ENCODE measurements at regions not wholly inside any gene's neighbourhood (a gene's known extent, or its start where the extent isn't known, plus 50 kb on each side); places are given as distances from the start of the nearest gene placed in this dataset.

GRCh38 chr2:15773204-15773603 lies 167.1 kb upstream of the MYCN start:
- no peak for TF ChIP-seq POLR2AphosphoS5 (IDR thresholded peaks at IDR 0.05)
- TF ChIP-seq CTCF (IDR thresholded peaks at IDR 0.05 in 8 of 11, conservative IDR thresholded peaks at IDR 0.05 in 3 of 11), result no peak
- TF ChIP-seq POLR2A (IDR thresholded peaks at IDR 0.05), result no peak
- 83 to 90% (median 87%) methylated on average over 8 of the region's 8 CpGs for WGBS, 5 donors
- Histone ChIP-seq H3K4me3 (no peak overlapping the region), H3K36me3 (no peaks in the 10 kb centered on the region), H3K4me1 (no peaks in the 10 kb centered on the region), H3K27ac (no peak overlapping the region), H3K27me3 (replicated peaks in 1 of 7) (no peaks in the 10 kb centered on the region), H3K9me3 (no peaks in the 10 kb centered on the region)
- no peak for DNase-seq
- intact Hi-C loops (cut with DNase I; ENCODE audit: low total_unique reads), result no loop called here

GRCh38 chr2:15773846-15774245 lies 166.5 kb upstream of the MYCN start:
- no peak overlapping the region for H3K27ac ChIP-seq
- no peak for DNase-seq
- WGBS, 5 donors, result 84 to 90% (median 87%) methylated on average over 5 of the region's 5 CpGs

GRCh38 chr2:15775753-15776628 lies 164.4 kb upstream of the MYCN start:
- Histone ChIP-seq H3K9me3 (no peaks in the 10 kb centered on the region), H3K27ac (no peak overlapping the region), H3K27me3 (replicated peaks in 1 of 7) (no peaks in the 10 kb centered on the region), H3K36me3 (no peaks in the 10 kb centered on the region), H3K4me3 (no peak overlapping the region), H3K4me1 (no peaks in the 10 kb centered on the region)
- intact Hi-C loops (cut with DNase I; ENCODE audit: low total_unique reads), result no loop called here
- WGBS, 5 donors, result 64 to 86% (median 74%) methylated on average over 4 of the region's 4 CpGs
- no peak for DNase-seq
- TF ChIP-seq CTCF (IDR thresholded peaks at IDR 0.05 in 8 of 11, conservative IDR thresholded peaks at IDR 0.05 in 3 of 11) (no peak), POLR2AphosphoS5 (IDR thresholded peaks at IDR 0.05) (no peak), POLR2A (IDR thresholded peaks at IDR 0.05) (no peak)

More at GRCh38 chr2:15773846-15774245, 166.5 kb upstream of the MYCN start:
- intact Hi-C loops (cut with DNase I; ENCODE audit: low total_unique reads), result no loop called here
- no peaks in the 10 kb centered on the region for H3K9me3 ChIP-seq
- no peak overlapping the region for H3K4me3 ChIP-seq
- TF ChIP-seq POLR2AphosphoS5 (IDR thresholded peaks at IDR 0.05) (no peak), POLR2A (IDR thresholded peaks at IDR 0.05) (no peak), CTCF (IDR thresholded peaks at IDR 0.05 in 8 of 11, conservative IDR thresholded peaks at IDR 0.05 in 3 of 11) (no peak)
- no peaks in the 10 kb centered on the region for H3K4me1 ChIP-seq
- no peaks in the 10 kb centered on the region for H3K36me3 ChIP-seq
- H3K27me3 ChIP-seq (replicated peaks in 1 of 7), result no peaks in the 10 kb centered on the region

GRCh38 chr2:15776629-15776919 lies 163.8 kb upstream of the MYCN start:
- TF ChIP-seq POLR2AphosphoS5 (IDR thresholded peaks at IDR 0.05) (no peak), POLR2A (IDR thresholded peaks at IDR 0.05) (no peak), CTCF (IDR thresholded peaks at IDR 0.05 in 8 of 11, conservative IDR thresholded peaks at IDR 0.05 in 3 of 11) (no peak)
- intact Hi-C loops (cut with DNase I; ENCODE audit: low total_unique reads), result no loop called here
- Histone ChIP-seq H3K36me3 (no peaks in the 10 kb centered on the region), H3K9me3 (no peaks in the 10 kb centered on the region), H3K27ac (no peak overlapping the region), H3K27me3 (replicated peaks in 1 of 7) (no peaks in the 10 kb centered on the region), H3K4me3 (no peak overlapping the region), H3K4me1 (no peaks in the 10 kb centered on the region)
- WGBS, 5 donors, result 59 to 89% (median 74%) methylated on average over 3 of the region's 3 CpGs
- DNase-seq, result no peak

Measured in spleen (tissue), 11 donors.